ENCODE measurements at regions not wholly inside any gene's neighbourhood (a gene's known extent, or its start where the extent isn't known, plus 50 kb on each side); places are given as distances from the start of the nearest gene placed in this dataset.

DNA sequence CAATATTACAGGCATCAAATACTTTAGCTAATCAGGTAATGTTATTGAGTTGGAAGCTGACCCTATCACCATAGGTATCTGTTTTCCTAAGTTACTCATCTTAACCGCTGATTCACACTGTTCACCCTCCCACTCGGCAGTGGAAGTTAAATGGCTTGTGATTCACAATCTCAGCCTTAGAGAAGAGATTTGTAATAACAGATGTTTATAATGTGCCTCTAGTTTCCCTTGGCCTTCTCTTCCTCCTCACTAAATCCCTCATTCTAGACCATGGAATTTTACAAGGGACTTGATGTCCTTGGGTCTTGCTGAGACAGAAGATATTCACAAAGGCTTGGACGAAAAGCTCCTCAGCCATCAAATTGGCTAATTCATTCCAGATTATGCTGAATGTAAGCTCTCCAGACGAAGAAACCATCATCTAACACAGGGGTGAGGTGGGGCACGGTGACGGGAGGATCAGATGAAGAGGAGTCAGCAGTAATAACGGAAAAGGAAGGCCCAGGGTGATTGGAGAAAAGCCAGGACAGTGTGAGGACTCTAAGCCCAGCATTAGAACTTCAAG, 931.7 kb downstream of the MCTP2 start:
- Histone ChIP-seq H3K27ac (no peak overlapping the region), H3K4me1 (ENCODE audit: low read depth) (no peaks in the 10 kb centered on the region), H3K9me3 (ENCODE audit: low read depth) (no peaks in the 10 kb centered on the region), H3K27me3 (no peaks in the 10 kb centered on the region), H3K36me3 (no peaks in the 10 kb centered on the region), H3K4me3 (no peak overlapping the region)
- TF ChIP-seq, protein P1, sequence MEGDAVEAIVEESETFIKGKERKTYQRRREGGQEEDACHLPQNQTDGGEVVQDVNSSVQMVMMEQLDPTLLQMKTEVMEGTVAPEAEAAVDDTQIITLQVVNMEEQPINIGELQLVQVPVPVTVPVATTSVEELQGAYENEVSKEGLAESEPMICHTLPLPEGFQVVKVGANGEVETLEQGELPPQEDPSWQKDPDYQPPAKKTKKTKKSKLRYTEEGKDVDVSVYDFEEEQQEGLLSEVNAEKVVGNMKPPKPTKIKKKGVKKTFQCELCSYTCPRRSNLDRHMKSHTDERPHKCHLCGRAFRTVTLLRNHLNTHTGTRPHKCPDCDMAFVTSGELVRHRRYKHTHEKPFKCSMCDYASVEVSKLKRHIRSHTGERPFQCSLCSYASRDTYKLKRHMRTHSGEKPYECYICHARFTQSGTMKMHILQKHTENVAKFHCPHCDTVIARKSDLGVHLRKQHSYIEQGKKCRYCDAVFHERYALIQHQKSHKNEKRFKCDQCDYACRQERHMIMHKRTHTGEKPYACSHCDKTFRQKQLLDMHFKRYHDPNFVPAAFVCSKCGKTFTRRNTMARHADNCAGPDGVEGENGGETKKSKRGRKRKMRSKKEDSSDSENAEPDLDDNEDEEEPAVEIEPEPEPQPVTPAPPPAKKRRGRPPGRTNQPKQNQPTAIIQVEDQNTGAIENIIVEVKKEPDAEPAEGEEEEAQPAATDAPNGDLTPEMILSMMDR (IDR thresholded peaks at IDR 0.05; ENCODE audit: low read depth, low read length): no peak
- DNase-seq (ENCODE audit: low read depth in 1 of 2, low spot score in 1 of 2): peak in 1 of 2 donors; percentile 38

DNA sequence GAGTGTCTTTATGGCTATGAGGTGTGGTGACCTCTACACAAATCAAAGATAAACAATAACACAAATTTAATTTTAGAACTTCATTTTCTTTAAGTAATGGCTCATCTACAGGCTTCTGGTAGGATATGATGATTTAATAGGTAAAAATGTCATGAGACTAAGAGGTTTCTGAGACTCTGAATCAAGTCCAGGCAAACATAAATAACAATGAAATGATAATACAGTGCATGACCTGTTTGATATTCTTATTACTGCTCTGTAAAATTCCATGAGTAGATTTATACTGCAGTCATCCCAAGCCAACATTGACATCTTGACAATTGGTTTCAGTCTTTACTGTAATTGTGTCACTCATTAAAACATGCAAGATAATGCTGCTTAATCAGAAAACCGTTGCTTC, 936.8 kb downstream of the MCTP2 start:
- no peak overlapping the region for H3K4me3 ChIP-seq
- no peak overlapping the region for H3K27ac ChIP-seq
- H3K9me3 ChIP-seq (ENCODE audit: low read depth): no peaks in the 10 kb centered on the region
- no peak for DNase-seq (ENCODE audit: low read depth in 1 of 2, low spot score in 1 of 2)
- H3K27me3 ChIP-seq: no peaks in the 10 kb centered on the region
- peaks cover 14% of the 10 kb centered on the region for H3K4me1 ChIP-seq (ENCODE audit: low read depth)
- TF ChIP-seq, protein P1 (IDR thresholded peaks at IDR 0.05; ENCODE audit: low read depth, low read length): no peak
- H3K36me3 ChIP-seq: no peaks in the 10 kb centered on the region

DNA sequence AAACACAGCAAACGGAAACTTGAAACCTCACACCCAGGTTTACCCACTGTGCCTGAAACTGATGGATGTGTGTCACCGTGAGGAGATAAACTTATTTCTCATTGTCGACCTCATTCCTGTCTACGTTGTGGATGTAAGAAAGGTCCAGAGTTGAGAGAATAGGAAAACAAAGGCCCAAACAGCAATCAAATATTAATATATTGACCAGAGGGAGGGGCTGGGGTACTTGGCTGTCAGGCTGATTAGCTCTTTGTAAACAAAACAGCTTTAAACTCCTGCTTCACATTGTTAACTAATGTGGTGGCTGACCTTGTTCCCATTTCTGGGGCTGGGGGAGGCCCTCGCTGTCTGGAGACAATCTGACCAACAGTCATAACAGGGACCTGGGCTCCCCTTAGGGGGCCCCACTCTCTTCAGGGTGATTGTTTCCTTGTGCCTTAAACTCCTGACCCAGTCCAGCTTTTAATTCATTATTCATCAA, 937.6 kb downstream of the MCTP2 start:
- TF ChIP-seq, protein P1 (IDR thresholded peaks at IDR 0.05; ENCODE audit: low read depth, low read length): no peak
- Histone ChIP-seq H3K27ac (no peak overlapping the region), H3K27me3 (no peaks in the 10 kb centered on the region), H3K36me3 (no peaks in the 10 kb centered on the region), H3K4me3 (no peak overlapping the region), H3K4me1 (ENCODE audit: low read depth) (peaks cover 14% of the 10 kb centered on the region), H3K9me3 (ENCODE audit: low read depth) (no peaks in the 10 kb centered on the region)
- no peak for DNase-seq (ENCODE audit: low read depth in 1 of 2, low spot score in 1 of 2)

- Histone ChIP-seq H3K27me3 (no peaks in the 10 kb centered on the region), H3K4me1 (ENCODE audit: low read depth) (peaks cover 14% of the 10 kb centered on the region), H3K27ac (peak overlapping the region; percentile 65), H3K9me3 (ENCODE audit: low read depth) (no peaks in the 10 kb centered on the region), H3K4me3 (no peak overlapping the region), H3K36me3 (no peaks in the 10 kb centered on the region)
- TF ChIP-seq, protein P1 (IDR thresholded peaks at IDR 0.05; ENCODE audit: low read depth, low read length): no peak
- peak in 1 of 2 donors; percentile 0 for DNase-seq (ENCODE audit: low read depth in 1 of 2, low spot score in 1 of 2)
These were observed 938.4 kb downstream of the MCTP2 start for GRCh38 chr15:95169541-95170459.

DNA sequence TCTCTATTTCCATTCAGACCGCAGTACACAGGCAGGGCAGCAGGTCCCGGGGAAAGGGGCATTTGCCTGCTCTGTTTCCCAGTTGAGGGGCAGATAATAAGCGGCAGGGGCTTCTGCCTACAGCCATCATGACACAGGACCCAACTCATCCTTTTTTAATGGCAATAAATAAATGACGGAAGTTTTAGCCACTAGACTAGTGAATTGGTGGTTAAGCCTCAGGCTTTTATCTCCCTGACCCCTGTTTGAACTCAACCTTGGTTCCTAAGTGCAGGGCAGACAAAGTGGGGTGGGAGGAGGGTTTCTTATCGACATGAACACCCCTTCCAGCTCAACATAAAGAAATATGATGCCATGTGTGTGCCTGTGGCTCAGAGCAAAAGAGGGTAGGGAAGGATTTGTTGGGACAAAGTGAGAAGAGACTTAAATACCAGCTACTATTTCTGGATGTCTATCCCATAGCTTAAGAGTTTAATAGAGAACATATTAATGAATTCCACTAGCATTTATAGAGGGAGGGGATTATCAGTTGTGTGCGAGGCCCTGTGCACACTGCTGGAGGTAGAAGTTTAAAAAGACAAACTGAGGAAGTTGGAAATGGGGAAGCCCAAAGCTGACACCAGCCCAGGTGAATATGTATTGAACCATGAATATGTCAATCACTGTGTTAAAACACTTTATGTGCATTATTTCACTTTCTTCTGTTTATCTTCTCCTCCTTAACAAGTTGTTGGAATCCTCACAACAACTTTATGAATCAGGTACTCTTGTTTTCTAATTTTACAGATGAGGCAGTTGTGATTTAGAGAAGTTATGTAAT, 939.4 kb downstream of the MCTP2 start:
- peak; percentile 25 to 63 for DNase-seq (ENCODE audit: low read depth in 1 of 2, low spot score in 1 of 2)
- no peaks in the 10 kb centered on the region for H3K36me3 ChIP-seq
- H3K27me3 ChIP-seq: no peaks in the 10 kb centered on the region
- TF ChIP-seq, protein P1 (IDR thresholded peaks at IDR 0.05; ENCODE audit: low read depth, low read length): no peak
- H3K4me3 ChIP-seq: no peak overlapping the region
- H3K27ac ChIP-seq: peak overlapping the region; percentile 65
- H3K9me3 ChIP-seq (ENCODE audit: low read depth): no peaks in the 10 kb centered on the region
- peaks cover 14% of the 10 kb centered on the region for H3K4me1 ChIP-seq (ENCODE audit: low read depth)

Data from cardiac muscle cell (in vitro differentiated cells and primary cell).